ENCODE measurements at regions not wholly inside any gene's neighbourhood (a gene's known extent, or its start where the extent isn't known, plus 50 kb on each side); places are given as distances from the start of the nearest gene placed in this dataset.

DNA sequence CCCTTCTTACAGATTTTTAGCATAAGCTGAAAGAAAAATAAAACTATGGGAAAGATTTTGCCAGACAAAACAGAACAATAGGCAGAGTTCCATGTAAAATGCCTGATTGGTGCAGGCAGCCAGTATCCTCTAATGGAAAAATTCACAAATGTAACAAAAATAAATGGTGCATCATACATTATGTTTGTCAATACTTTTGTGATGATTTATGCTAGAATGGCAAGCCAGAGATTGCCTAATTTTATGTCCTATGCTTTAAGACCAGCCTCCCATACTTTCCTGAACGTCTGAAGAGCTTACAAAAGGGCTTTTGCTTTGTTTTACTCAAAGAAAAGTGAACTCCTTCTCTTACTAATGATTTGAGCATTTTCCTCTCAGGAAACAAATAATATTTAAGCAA is 81.5 kb upstream of the KCNJ15 start:
- TF ChIP-seq, protein P1, sequence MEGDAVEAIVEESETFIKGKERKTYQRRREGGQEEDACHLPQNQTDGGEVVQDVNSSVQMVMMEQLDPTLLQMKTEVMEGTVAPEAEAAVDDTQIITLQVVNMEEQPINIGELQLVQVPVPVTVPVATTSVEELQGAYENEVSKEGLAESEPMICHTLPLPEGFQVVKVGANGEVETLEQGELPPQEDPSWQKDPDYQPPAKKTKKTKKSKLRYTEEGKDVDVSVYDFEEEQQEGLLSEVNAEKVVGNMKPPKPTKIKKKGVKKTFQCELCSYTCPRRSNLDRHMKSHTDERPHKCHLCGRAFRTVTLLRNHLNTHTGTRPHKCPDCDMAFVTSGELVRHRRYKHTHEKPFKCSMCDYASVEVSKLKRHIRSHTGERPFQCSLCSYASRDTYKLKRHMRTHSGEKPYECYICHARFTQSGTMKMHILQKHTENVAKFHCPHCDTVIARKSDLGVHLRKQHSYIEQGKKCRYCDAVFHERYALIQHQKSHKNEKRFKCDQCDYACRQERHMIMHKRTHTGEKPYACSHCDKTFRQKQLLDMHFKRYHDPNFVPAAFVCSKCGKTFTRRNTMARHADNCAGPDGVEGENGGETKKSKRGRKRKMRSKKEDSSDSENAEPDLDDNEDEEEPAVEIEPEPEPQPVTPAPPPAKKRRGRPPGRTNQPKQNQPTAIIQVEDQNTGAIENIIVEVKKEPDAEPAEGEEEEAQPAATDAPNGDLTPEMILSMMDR (IDR thresholded peaks at IDR 0.05): no peak
- TF ChIP-seq EP300 (IDR thresholded peaks at IDR 0.05): no peak
